ENCODE measurements at regions not wholly inside any gene's neighbourhood (a gene's known extent, or its start where the extent isn't known, plus 50 kb on each side); places are given as distances from the start of the nearest gene placed in this dataset.

GRCh38 chr3:153000325-153000724, 161.7 kb upstream of the RAP2B start:
- intact Hi-C loops (cut with DNase I), result no loop called here
- Histone ChIP-seq H3K27me3 (no peaks in the 10 kb centered on the region), H3K4me3 (no peak overlapping the region), H3K9me3 (no peaks in the 10 kb centered on the region), H3K4me1 (no peaks in the 10 kb centered on the region), H3K36me3 (replicated peaks in 1 of 2; ENCODE audit: insufficient read depth in 1 of 2, low read depth in 2 of 2) (no peaks in the 10 kb centered on the region), H3K27ac (no peak overlapping the region)
- no peak for TF ChIP-seq POLR2A (IDR thresholded peaks at IDR 0.05)
- TF ChIP-seq, protein P1, sequence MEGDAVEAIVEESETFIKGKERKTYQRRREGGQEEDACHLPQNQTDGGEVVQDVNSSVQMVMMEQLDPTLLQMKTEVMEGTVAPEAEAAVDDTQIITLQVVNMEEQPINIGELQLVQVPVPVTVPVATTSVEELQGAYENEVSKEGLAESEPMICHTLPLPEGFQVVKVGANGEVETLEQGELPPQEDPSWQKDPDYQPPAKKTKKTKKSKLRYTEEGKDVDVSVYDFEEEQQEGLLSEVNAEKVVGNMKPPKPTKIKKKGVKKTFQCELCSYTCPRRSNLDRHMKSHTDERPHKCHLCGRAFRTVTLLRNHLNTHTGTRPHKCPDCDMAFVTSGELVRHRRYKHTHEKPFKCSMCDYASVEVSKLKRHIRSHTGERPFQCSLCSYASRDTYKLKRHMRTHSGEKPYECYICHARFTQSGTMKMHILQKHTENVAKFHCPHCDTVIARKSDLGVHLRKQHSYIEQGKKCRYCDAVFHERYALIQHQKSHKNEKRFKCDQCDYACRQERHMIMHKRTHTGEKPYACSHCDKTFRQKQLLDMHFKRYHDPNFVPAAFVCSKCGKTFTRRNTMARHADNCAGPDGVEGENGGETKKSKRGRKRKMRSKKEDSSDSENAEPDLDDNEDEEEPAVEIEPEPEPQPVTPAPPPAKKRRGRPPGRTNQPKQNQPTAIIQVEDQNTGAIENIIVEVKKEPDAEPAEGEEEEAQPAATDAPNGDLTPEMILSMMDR (IDR thresholded peaks at IDR 0.05), result no peak
- DNase-seq (no peak), ATAC-seq (no peak)
- 29 to 34% methylated on average over 2 of the region's 2 CpGs for WGBS, 2 donors

DNA sequence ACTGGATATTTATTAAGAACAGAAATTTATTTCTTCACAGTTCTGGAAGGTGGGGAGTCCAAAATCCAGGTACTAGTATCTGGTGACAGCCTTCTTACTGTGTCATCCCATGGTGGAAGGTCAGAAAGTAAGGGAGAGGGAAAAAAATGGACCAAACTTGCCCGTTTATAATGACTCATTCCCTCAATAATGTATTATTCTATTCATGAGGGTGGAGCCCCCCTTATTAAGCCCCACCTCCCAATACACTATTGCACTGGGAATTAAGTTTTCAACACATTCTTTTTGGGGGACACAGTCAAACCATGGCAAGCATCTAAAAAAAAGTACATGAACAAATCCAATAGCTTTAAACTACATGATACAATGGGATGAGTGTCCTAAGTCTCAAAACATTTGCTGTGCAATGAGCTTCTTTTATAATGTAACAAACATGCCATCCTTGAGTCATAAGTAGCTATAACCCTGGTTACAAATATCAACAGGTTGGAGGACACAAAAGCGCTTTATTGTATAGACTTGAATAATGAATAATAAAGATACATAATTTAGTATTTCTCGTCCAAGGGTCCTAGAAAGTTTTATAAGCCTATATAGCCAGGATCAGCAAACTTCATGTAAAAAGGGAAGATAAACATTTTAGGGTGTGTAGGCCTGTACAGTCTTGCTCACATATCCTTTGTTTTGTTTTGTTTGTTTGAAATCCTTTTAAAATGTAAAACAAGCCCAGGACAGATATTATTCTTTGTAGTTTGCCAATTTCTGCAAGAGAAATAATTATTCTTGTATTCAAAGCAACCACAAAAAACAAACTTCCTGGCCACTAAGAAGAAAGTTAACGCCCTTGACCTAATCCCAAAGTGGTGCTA, 160.6 kb upstream of the RAP2B start:
- WGBS, 2 donors, result 62 to 70% methylated on average over 4 of the region's 4 CpGs
- intact Hi-C loops (cut with DNase I), result no loop called here
- TF ChIP-seq, protein P1 (IDR thresholded peaks at IDR 0.05), result no peak
- TF ChIP-seq POLR2A (IDR thresholded peaks at IDR 0.05), result no peak
- Histone ChIP-seq H3K4me3 (no peak overlapping the region), H3K27ac (no peak overlapping the region), H3K27me3 (no peaks in the 10 kb centered on the region), H3K9me3 (no peaks in the 10 kb centered on the region), H3K4me1 (no peaks in the 10 kb centered on the region), H3K36me3 (replicated peaks in 1 of 2; ENCODE audit: insufficient read depth in 1 of 2, low read depth in 2 of 2) (no peaks in the 10 kb centered on the region)
- DNase-seq (no peak), ATAC-seq (no peak)

DNA sequence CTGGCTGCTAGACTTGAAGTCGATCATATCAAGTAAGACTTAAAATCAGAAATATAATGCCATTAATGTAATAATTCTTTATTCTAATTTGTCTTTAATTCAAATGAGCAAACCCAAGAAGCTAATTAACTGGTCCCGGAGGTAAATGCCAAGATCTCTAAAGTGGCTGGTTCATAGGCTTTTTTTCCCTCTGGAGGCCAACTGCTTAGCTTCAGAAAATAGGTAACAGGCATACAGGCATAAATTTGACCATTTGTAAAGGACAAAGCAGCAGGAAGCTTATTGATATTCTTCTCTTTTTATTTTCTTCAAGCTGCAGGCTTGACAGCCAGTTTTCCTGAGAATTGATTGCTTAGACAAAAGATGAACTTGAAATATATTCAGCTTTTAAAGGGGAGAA, 158.6 kb upstream of the RAP2B start:
- ATAC-seq (no peak), DNase-seq (no peak)
- H3K27me3 ChIP-seq, result no peaks in the 10 kb centered on the region
- H3K9me3 ChIP-seq, result no peaks in the 10 kb centered on the region
- no peak for TF ChIP-seq POLR2A (IDR thresholded peaks at IDR 0.05)
- TF ChIP-seq, protein P1 (IDR thresholded peaks at IDR 0.05), result no peak
- no peak overlapping the region for H3K27ac ChIP-seq
- 55 to 66% methylated on average over 2 of the region's 2 CpGs for WGBS, 2 donors
- intact Hi-C loops (cut with DNase I), result no loop called here
- H3K36me3 ChIP-seq (replicated peaks in 1 of 2; ENCODE audit: insufficient read depth in 1 of 2, low read depth in 2 of 2), result no peaks in the 10 kb centered on the region
- H3K4me3 ChIP-seq, result no peak overlapping the region
- no peaks in the 10 kb centered on the region for H3K4me1 ChIP-seq

- Histone ChIP-seq H3K4me3 (no peak overlapping the region), H3K27ac (no peak overlapping the region), H3K4me1 (no peaks in the 10 kb centered on the region), H3K9me3 (no peaks in the 10 kb centered on the region), H3K27me3 (no peaks in the 10 kb centered on the region), H3K36me3 (replicated peaks in 1 of 2; ENCODE audit: insufficient read depth in 1 of 2, low read depth in 2 of 2) (no peaks in the 10 kb centered on the region)
- DNase-seq (no peak), ATAC-seq (no peak)
- TF ChIP-seq, protein P1 (IDR thresholded peaks at IDR 0.05), result no peak
- TF ChIP-seq POLR2A (IDR thresholded peaks at IDR 0.05), result no peak
- intact Hi-C loops (cut with DNase I), result no loop called here
- WGBS, 2 donors, result 38 to 44% methylated on average over 1 of the region's 1 CpG
Measured at GRCh38 chr3:153003862-153004261, 158.2 kb upstream of the RAP2B start.

DNA sequence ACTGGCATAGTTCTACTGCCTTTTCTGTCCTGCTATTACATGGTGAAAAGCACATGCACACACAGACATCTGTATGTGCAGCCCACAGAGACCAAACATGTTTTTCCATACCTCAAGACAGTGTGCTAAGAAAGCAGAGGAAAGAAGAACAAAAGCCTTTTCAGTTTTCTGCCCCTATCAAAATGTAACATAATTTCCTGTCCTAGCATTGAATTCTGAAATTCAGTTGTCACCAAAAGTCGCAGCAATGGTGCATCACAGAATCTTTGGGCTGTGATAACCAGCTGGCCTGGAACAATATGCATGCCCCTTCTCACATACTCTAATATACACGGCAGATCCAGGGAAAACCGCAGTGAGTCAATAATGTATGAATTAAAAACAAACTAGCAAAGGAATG, 153.8 kb upstream of the RAP2B start:
- Histone ChIP-seq H3K4me3 (no peak overlapping the region), H3K36me3 (replicated peaks in 1 of 2; ENCODE audit: insufficient read depth in 1 of 2, low read depth in 2 of 2) (no peaks in the 10 kb centered on the region), H3K27ac (no peak overlapping the region), H3K4me1 (no peaks in the 10 kb centered on the region), H3K9me3 (no peaks in the 10 kb centered on the region), H3K27me3 (no peaks in the 10 kb centered on the region)
- no peak for TF ChIP-seq POLR2A (IDR thresholded peaks at IDR 0.05)
- TF ChIP-seq, protein P1 (IDR thresholded peaks at IDR 0.05), result no peak
- intact Hi-C loops (cut with DNase I), result no loop called here
- 64 to 71% methylated on average over 3 of the region's 3 CpGs for WGBS, 2 donors
- ATAC-seq (no peak), DNase-seq (no peak)
